Heart right ventricle (tissue), 16 donors: ENCODE measurements at regions not wholly inside any gene's neighbourhood (a gene's known extent, or its start where the extent isn't known, plus 50 kb on each side); places are given as distances from the start of the nearest gene placed in this dataset.

Experiments used
- ATAC-seq, 8 donors: fragments of 200-7000 bp; cut with Tn5 transposase; one replicate each; pipeline ENCODE4 v1.9.1; 2020; ENCODE audit warnings: mild to moderate bottlenecking in 8 of 8, moderate library complexity in 8 of 8, moderate number of reproducible peaks in 1 of 8
- DNase-seq, 2 donors: peaks; one replicate each; pipeline ENCODE4 v3.0.0-alpha.2; 2020
- H3K27ac ChIP-seq, 10 donors: fragments of 200-600 bp; sonication (generic) in 2 of 10; one replicate each; pipeline versions ENCODE4 v1.5.0 to v1.8.0; 2020 to 2022; ENCODE audit warnings: mild to moderate bottlenecking in 3 of 10
- H3K27me3 ChIP-seq, 7 donors: fragments of 200-600 bp; one replicate each; pipeline ENCODE4 v1.8.0; 2021 to 2022; ENCODE audit warnings: mild to moderate bottlenecking in 2 of 7
- H3K36me3 ChIP-seq, 9 donors: fragments of 200-600 bp; sonication (generic) in 1 of 9; one replicate each; pipeline versions ENCODE4 v1.5.0 to v1.8.0; 2020 to 2022; ENCODE audit warnings: mild to moderate bottlenecking in 2 of 9
- H3K4me1 ChIP-seq, 9 donors: fragments of 200-600 bp; sonication (generic) in 1 of 9; one replicate each; pipeline versions ENCODE4 v1.5.0 to v1.8.0; 2020 to 2022; ENCODE audit warnings: mild to moderate bottlenecking in 4 of 9
- H3K4me3 ChIP-seq, 10 donors: fragments of 200-600 bp; sonication (generic) in 2 of 10; one replicate each; pipeline versions ENCODE4 v1.5.0 to v1.8.0; 2020 to 2022; ENCODE audit warnings: mild to moderate bottlenecking in 7 of 10, moderate library complexity in 2 of 10
- H3K9me3 ChIP-seq, 11 donors: fragments of 200-600 bp in 10 of 11; sonication (generic) in 2 of 11; one replicate each; pipeline versions ENCODE4 v1.5.0 to v1.8.0; 2013 to 2022; ENCODE audit warnings: mild to moderate bottlenecking in 2 of 11, control low read depth in 1 of 11, moderate library complexity in 1 of 11
- CTCF ChIP-seq, 9 donors: fragments of 200-600 bp; sonication (generic) in 2 of 9; IDR thresholded peaks; one replicate each; pipeline versions ENCODE4 v1.5.0 to v1.8.0; 2021 to 2022; ENCODE audit warnings: antibody characterized with exemption in 9 of 9, mild to moderate bottlenecking in 5 of 9, moderate library complexity in 1 of 9
- WGBS, 2 donors: extraction: QIAGEN DNeasy Blood & Tissue Kit; methylation state at CpG; one replicate each; pipeline ENCODE4 v1.1.7; 2013; ENCODE audit warnings: inconsistent platforms in 1 of 2; 5-methylcytosine and 5-hydroxymethylcytosine counted together
- intact Hi-C, 10 donors: fragments of 100-400 bp; cut with DNase I; formaldehyde crosslinking; loops; one replicate each; pipeline versions ENCODE4 v1.11.1 to v1.14.2; 2022
- donor health status: Arrhythmogenic right ventricular cardiomyopathy.
- donor health status: ischemic (EF 13 %, LVEDD 7.1; RV severe dilation, severe dysfunction).
- donor health status: healthy with polysubstance abuse.
- donor health status: DM: no; HTN: yes; CAD: no.
- donor health status: DM: no; HTN: no; CAD: no.
- donor health status: ischemic (EF 25% LVEDD 6.9; RV normal size, moderate dysfunction).
- donor health status: ischemic (EF 25% LVEDD 5.7; RV mildly dilated, moderate dysfunction).
- donor health status: healthy.
- donor health status: DM: yes; HTN: yes; CAD: no.
- donor health status: Ischemic cardiomyopathy.
- donor health status: ischemic (EF 35%, LVEDD 5.7; RV mildly dilated, moderate dysfunction).
- donor health status: nonischemic (EF 11% LVEDD 7.7; RV severe dilation, severe dysfunction).
- donor health status: DM: yes; HTN: yes; CAD: no.
- donor health status: PGD.
- donor health status: ischemic (EF 29% LVEDD 5.4; RV normal size, mild dysfunction).
- donor health status: nonischemic (EF 23%, LVEDD 6.1; RV moderate dilation, normal function).

DNA sequence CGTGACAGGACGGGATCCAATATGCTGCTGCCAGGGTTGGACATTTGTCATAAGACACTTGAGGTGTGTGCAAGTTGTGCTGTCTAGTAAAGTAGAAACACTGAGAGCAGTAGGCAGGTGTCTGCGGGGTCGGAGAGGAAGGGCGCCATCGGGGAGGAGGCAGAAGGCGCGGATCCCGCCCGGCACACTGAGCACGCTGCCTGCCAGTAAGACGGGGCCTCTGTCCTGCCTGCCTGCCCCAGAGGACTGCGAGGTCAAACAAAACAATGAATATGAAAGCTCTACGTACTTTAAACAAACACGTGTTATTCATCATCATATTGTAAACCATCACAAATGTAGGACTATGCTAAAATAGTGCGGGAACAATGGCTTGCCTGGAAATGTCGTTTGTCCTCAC lies 349.3 kb upstream of the SALL3 start:
- H3K27me3 ChIP-seq: peaks cover 0 to 26% (median 17%) of the 10 kb centered on the region in 7 donors
- H3K4me3 ChIP-seq: no peak overlapping the region
- no peaks in the 10 kb centered on the region for H3K4me1 ChIP-seq
- DNase-seq: no peak
- intact Hi-C loops: no loop called here
- no peak for TF ChIP-seq CTCF (IDR thresholded peaks at IDR 0.05)
- H3K27ac ChIP-seq: no peak overlapping the region
- 86 to 90% methylated on average over 17 of the region's 17 CpGs for whole genome bisulfite sequencing, 2 donors
- H3K36me3 ChIP-seq: no peaks in the 10 kb centered on the region
- no peak for ATAC-seq
- peaks cover 0 to 8% (median 0%) of the 10 kb centered on the region in 11 donors for H3K9me3 ChIP-seq

DNA sequence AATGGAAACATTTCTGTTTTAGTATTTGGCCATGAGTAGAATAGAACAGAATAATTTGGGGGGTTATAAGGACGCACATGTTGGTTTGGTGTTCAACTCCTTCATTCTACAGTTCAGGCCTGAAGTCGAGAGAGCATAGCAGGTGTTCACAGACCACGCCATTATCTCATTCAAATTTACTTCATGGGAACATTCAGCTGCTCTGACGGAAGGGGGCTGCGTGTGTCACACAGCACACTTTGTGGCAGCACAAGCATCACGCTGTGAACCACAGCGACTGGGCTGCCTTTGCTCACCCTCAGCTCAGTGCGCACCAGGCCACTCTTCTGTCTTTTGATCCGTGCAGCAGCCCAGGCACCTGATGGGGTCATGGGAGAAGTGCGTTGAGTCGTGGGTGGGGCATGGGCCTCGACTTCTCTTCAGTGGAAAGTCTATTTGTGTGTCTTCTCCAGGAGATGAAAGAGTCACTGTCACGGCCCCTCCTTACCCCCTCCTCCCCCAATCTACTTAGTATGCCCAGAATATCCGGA lies 348.6 kb upstream of the SALL3 start:
- intact Hi-C loops: no loop called here
- no peak for DNase-seq
- Histone ChIP-seq H3K27me3 (peaks cover 0 to 22% (median 16%) of the 10 kb centered on the region in 7 donors), H3K4me1 (no peaks in the 10 kb centered on the region), H3K4me3 (no peak overlapping the region), H3K36me3 (no peaks in the 10 kb centered on the region), H3K9me3 (peaks cover 0 to 8% (median 0%) of the 10 kb centered on the region in 11 donors), H3K27ac (no peak overlapping the region)
- TF ChIP-seq CTCF (IDR thresholded peaks at IDR 0.05): no peak
- 87 to 90% methylated on average over 14 of the region's 14 CpGs for WGBS, 2 donors
- ATAC-seq: no peak

GRCh38 chr18:78632111-78632541 lies 347.5 kb upstream of the SALL3 start:
- DNase-seq (no peak), ATAC-seq (no peak)
- WGBS, 2 donors: 76 to 77% methylated on average over 11 of the region's 11 CpGs
- H3K9me3 ChIP-seq: peaks cover 0 to 8% (median 0%) of the 10 kb centered on the region in 11 donors
- no peak for TF ChIP-seq CTCF (IDR thresholded peaks at IDR 0.05)
- no peaks in the 10 kb centered on the region for H3K4me1 ChIP-seq
- H3K27ac ChIP-seq: no peak overlapping the region
- no peak overlapping the region for H3K4me3 ChIP-seq
- intact Hi-C loops: no loop called here
- H3K36me3 ChIP-seq: no peaks in the 10 kb centered on the region
- peaks cover 0 to 17% (median 9%) of the 10 kb centered on the region in 7 donors for H3K27me3 ChIP-seq

- WGBS, 2 donors: 78 to 80% methylated on average over 19 to 20 of the region's 20 CpGs
- intact Hi-C loops: no loop called here
- ATAC-seq: no peak
- no peak for DNase-seq
- peaks cover 0 to 8% (median 0%) of the 10 kb centered on the region in 11 donors for H3K9me3 ChIP-seq
- no peak overlapping the region for H3K27ac ChIP-seq
- H3K4me3 ChIP-seq: no peak overlapping the region
- TF ChIP-seq CTCF (IDR thresholded peaks at IDR 0.05): no peak
- H3K36me3 ChIP-seq: no peaks in the 10 kb centered on the region
- H3K27me3 ChIP-seq: no peaks in the 10 kb centered on the region
- no peaks in the 10 kb centered on the region for H3K4me1 ChIP-seq
Measured at GRCh38 chr18:78634061-78634696, 345.4 kb upstream of the SALL3 start.
